ENCODE measurements at regions not wholly inside any gene's neighbourhood (a gene's known extent, or its start where the extent isn't known, plus 50 kb on each side); places are given as distances from the start of the nearest gene placed in this dataset.
A peak's percentile ranks its signal among the peaks of the same experiment; 100 is the strongest.

DNA sequence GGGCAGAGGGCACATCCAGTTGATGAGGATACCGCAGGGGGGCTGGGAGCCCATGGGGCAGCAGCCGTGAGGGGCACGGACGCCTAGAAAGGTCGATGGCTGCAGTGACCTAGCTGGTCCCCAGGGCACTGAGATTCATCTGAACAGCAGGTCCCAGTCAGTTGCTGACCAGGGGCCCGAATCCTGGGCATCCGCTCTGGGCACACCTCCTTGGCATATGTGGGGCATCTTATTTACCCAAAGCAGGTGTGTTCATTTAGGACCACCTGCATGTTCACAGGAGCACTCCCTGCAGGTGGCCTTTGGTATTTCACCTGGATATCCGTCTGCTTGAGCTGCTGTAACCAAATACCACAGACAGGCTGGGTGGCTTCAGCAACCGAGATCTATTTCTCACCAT, 72.0 kb upstream of the ODC1 start:
- DNase-seq: no peak

DNA sequence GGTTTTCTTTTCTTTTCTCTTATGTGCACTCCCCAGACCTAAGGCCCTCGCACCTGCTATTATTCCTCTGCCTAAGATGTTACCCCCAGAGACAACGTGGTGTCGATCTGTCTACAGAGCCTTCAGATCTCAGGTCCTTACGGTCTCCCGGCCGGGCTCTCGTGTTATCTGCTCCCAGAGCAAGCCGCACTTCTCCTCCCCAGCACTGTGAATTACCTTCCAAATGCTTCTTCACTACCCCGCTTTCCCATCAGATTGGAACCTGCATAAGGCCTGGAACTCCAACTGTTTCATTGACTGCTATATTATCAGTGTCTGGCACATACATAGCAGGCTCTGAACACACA, 71.2 kb upstream of the ODC1 start:
- no peak for DNase-seq

GRCh38 chr2:10518470-10519393, 70.6 kb upstream of the ODC1 start:
- no peak for DNase-seq

- DNase-seq: no peak
These were observed 69.4 kb upstream of the ODC1 start for GRCh38 chr2:10517351-10518043.

GRCh38 chr2:10515887-10516286, 67.8 kb upstream of the ODC1 start:
- no peak for DNase-seq

- no peak for DNase-seq
These were observed 66.6 kb upstream of the ODC1 start for GRCh38 chr2:10514743-10515142.

- no peak for DNase-seq
These were observed 66.1 kb upstream of the ODC1 start for GRCh38 chr2:10514273-10514672.

- no peak for DNase-seq
These were observed 65.1 kb upstream of the ODC1 start for GRCh38 chr2:10513201-10513600.

DNA sequence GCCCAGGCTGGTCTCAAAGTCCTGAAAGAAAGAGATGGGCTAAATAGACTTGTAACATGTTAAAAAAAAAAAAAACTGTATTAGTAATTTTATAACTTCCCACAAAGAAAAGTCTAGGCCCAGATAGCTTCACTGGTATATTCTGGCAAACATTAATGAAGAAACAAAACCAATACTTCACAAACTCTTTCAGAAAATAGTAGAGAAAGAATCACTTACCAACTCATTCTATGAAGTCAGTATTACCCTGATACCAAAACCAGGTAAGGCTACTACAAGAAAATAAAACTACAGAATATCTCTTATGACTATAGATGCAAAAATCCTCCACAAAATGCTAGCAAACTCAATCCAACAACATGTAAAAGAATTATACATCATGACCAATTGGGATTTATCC, 59.9 kb upstream of the ODC1 start:
- no peak for DNase-seq

- DNase-seq: peak; percentile 10
These were observed 59.0 kb upstream of the ODC1 start for GRCh38 chr2:10507106-10507505.

DNA sequence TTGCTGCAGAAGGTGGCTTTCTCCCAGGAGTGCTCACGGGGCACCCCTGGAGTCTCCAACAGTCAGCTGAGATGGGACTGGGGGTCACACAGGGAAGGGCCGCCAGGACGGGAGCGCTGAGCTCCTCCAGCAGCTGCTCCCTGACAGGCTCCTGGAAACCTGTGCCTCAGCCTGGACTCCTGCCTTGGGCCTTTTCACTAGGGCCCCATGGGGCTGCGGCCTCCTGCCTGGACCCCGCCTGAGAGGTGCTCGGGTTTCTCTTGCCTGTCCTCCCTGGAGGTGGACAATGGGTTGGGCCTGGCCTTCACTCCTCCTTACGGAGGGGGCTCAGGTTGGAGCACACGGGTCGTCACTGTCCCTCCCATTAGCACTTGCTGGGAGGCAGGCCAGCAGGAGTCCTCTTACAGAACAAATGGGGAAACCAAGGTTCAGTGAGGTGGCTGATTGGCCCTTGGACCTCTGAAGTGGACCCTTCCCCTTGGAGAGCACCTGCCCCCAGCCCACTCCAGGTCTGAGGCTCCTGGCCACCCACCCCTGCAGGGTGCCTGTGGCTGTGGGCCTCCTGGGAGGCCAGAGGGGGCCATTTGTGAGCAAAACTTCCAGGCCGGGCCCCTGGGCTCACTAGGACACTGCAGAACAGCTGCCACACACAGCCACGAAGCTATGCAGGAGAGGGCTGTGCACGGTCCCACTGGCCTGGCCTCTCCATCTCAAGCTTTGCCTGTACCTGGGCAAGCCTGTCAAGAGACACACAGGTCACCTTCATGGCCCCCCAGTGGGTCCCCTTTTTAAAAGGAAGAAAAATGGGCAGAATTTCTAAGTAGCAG, 57.1 kb upstream of the ODC1 start:
- peak; percentile 9 for DNase-seq

DNA sequence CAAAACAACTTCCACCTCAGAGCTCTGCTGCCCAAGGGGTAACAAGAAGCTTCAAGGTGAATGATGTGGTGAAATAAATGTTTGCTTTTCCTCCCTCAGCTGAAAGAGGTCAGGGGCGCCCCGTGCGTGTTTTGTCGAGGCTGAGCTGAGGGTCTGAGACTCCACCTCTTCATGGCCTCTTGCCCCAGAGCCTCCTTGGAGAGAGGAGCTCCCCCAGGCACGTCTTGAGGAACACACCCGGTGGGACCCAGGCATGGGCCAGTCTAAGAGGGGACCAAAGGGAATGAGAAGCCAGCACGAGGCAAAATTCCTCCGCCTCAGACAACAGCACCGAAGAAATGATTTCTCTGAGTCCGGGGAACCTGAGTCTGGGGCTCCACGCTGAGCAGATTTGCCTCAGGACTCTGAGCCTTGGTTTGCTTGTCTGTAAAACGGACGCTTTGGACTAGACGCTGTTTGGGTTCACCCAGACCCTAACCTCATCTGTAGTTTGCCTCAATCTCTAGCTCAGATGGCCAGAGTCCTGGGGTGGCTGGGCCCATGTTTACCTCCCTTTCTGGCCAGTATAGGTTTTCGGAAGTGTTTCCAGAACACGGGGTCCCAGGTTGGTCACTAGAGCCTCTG, 56.4 kb upstream of the ODC1 start:
- peak; percentile 14 for DNase-seq

- no peak for DNase-seq
These were observed 54.6 kb upstream of the ODC1 start for GRCh38 chr2:10502803-10503107.

DNA sequence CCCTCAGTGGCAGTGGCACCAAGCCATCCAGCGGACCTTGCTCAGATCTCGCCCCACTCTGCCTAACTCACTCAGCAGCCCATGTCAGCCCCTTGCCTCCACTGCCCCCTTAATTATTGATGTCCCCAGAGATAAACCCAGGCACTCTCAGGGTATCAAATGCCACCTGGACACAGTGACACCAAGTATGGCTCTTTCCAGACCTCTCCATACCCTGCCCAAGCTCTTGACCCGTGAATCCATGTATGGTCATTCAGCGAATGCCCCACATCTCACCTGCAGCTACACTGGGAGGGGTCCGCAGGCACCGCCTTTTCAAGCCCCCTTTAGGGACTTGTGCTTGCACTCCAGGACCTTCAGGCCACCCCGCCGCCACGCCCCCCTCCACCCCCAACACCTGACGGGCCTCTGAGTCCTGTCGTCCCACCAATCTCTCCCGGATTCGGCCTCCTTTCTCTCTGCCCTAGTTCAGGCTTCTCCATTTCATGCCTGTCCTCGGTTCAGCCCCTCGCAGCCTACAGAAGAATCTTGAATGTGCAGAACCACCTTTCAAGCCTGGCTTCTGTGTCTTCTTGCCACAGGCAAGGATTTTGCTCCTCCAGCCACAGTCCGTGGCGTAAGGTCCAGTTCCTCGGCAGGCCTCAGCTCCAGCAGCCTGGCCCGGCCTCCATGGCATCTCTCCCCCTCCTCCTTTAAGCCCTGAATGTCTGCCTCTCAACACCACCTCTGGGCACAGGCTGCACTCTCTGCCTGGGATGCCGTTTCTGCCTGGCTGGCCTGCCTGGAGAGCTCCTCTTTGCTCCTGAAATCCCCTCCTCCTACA, 54.1 kb upstream of the ODC1 start:
- DNase-seq: peak; percentile 13

GRCh38 chr2:10501451-10501961, 53.4 kb upstream of the ODC1 start:
- peak; percentile 22 for DNase-seq

DNA sequence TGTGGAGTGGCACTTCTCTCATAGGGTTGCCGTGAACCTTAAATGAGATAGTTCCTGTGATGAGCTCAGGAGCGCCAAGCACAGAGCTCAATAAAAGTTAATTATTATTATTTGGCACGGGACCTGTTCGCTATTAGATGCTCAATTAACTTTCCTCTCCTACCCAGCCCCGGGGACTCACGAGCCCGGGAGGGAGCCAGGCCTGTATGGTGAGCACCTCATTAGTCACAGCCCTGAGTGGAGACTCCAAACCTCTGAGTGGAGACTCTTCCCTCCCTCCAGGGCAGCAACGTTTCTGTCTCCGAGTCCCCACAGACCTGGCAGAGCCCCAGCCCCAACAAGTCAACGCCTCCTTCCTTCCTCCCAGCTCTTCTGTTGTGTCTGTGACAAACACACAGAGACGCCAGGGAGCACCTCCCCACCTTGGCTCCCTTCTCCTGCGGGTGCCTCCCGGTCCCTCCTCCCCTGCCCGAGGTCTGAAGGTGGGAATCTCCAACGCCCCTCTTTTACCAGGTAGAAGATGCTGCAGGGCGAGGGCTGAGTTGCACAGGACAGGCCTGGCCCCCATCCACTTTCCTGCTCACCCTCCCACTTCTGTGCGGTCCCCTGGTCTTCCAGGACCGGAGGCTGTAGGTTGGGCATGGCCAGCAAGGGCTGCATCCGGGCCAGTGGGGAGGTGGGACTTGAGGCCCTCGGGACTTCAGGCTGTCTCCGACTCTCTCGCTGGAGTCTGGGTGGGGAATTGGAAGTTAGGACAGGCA, 52.7 kb upstream of the ODC1 start:
- peak; percentile 11 for DNase-seq

- DNase-seq: peak; percentile 16
These were observed 51.9 kb upstream of the ODC1 start for GRCh38 chr2:10499911-10500521.

- DNase-seq: no peak
These were observed 51.3 kb upstream of the ODC1 start for GRCh38 chr2:10499275-10499907.

- peak; percentile 13 for DNase-seq
These were observed 50.6 kb upstream of the ODC1 start for GRCh38 chr2:10498525-10499274.

Measured in stimulated activated CD8-positive, alpha-beta memory T cell treated with anti-CD3 and anti-CD28 coated beads, Interleukin-4, amount 100 ng/mL, for 48 hours (primary cell).